Uterus (tissue), 2 donors: ENCODE measurements at regions not wholly inside any gene's neighbourhood (a gene's known extent, or its start where the extent isn't known, plus 50 kb on each side); places are given as distances from the start of the nearest gene placed in this dataset.

Experiments
- CTCF ChIP-seq, 4 experiments: fragments of 200-600 bp in 2 of 4; fragments of 450-650 bp in 2 of 4; sonication (generic) in 2 of 4; IDR thresholded peaks; one replicate each; pipeline ENCODE4 v1.5.1; 2016 to 2019; ENCODE audit warnings: antibody characterized with exemption in 4 of 4, mild to moderate bottlenecking in 2 of 4, moderate library complexity in 1 of 4
- POLR2A ChIP-seq, 2 donors: fragments of 450-650 bp; IDR thresholded peaks; one replicate each; pipeline ENCODE4 v1.6.1; 2016; ENCODE audit warnings: antibody characterized with exemption in 2 of 2, mild to moderate bottlenecking in 1 of 2, moderate library complexity in 1 of 2

- TF ChIP-seq POLR2A (IDR thresholded peaks at IDR 0.05) (no peak), CTCF (IDR thresholded peaks at IDR 0.05) (no peak)
Measured at GRCh38 chr1:91101328-91101727, 79.5 kb upstream of the ZNF644 start.
